Adipocyte (in vitro differentiated cells): ENCODE measurements at regions not wholly inside any gene's neighbourhood (a gene's known extent, or its start where the extent isn't known, plus 50 kb on each side); places are given as distances from the start of the nearest gene placed in this dataset.

ENCODE experiments used
- DNase-seq: peaks from one replicate; pipeline ENCODE4 v3.0.0-alpha.2; 2015; ENCODE audit warnings: low read depth
- H3K27me3 ChIP-seq: replicated peaks from 2 replicates; pipeline ENCODE4 v1.7.0; 2013; ENCODE audit warnings: mild to moderate bottlenecking, low read length, moderate library complexity; ENCODE audit not compliant: control insufficient read depth, insufficient read depth
- H3K36me3 ChIP-seq: 2 replicates; pipeline ENCODE4 v1.7.0; 2013; ENCODE audit warnings: low read length, mild to moderate bottlenecking, moderate library complexity; ENCODE audit not compliant: control insufficient read depth, insufficient read depth, severe bottlenecking
- H3K4me1 ChIP-seq: 2 replicates; pipeline ENCODE4 v1.7.0; 2013; ENCODE audit warnings: mild to moderate bottlenecking, low read length, moderate library complexity; ENCODE audit not compliant: control insufficient read depth, insufficient read depth
- H3K4me3 ChIP-seq: 2 replicates; pipeline ENCODE4 v1.7.0; 2013; ENCODE audit warnings: mild to moderate bottlenecking, low read length, moderate library complexity
- H3K9ac ChIP-seq: 2 replicates; pipeline ENCODE4 v1.7.0; 2013; ENCODE audit warnings: mild to moderate bottlenecking, low read length, moderate library complexity
- H3K9me3 ChIP-seq: 2 replicates; pipeline ENCODE4 v1.7.0; 2013; ENCODE audit warnings: mild to moderate bottlenecking, low read length, moderate library complexity; ENCODE audit not compliant: control insufficient read depth

GRCh38 chr5:3025392-3025791 lies 273.9 kb upstream of the IRX2 start:
- no peaks in the 10 kb centered on the region for H3K36me3 ChIP-seq
- H3K9me3 ChIP-seq: no peaks in the 10 kb centered on the region
- no peaks in the 10 kb centered on the region for H3K4me1 ChIP-seq
- DNase-seq: no peak
- H3K4me3 ChIP-seq: no peak overlapping the region
- no peak overlapping the region for H3K9ac ChIP-seq
- no peaks in the 10 kb centered on the region for H3K27me3 ChIP-seq

- no peak overlapping the region for H3K9ac ChIP-seq
- H3K36me3 ChIP-seq: no peaks in the 10 kb centered on the region
- H3K4me1 ChIP-seq: no peaks in the 10 kb centered on the region
- H3K27me3 ChIP-seq: no peaks in the 10 kb centered on the region
- H3K4me3 ChIP-seq: no peak overlapping the region
- DNase-seq: no peak
- H3K9me3 ChIP-seq: no peaks in the 10 kb centered on the region
Observed at GRCh38 chr5:3024976-3025375, 273.5 kb upstream of the IRX2 start.

GRCh38 chr5:3024554-3024953 lies 273.1 kb upstream of the IRX2 start:
- H3K9me3 ChIP-seq: no peaks in the 10 kb centered on the region
- H3K36me3 ChIP-seq: no peaks in the 10 kb centered on the region
- H3K4me1 ChIP-seq: no peaks in the 10 kb centered on the region
- no peaks in the 10 kb centered on the region for H3K27me3 ChIP-seq
- DNase-seq: no peak
- no peak overlapping the region for H3K9ac ChIP-seq
- H3K4me3 ChIP-seq: no peak overlapping the region

- H3K9ac ChIP-seq: no peak overlapping the region
- no peaks in the 10 kb centered on the region for H3K4me1 ChIP-seq
- no peak for DNase-seq
- no peaks in the 10 kb centered on the region for H3K9me3 ChIP-seq
- H3K4me3 ChIP-seq: no peak overlapping the region
- no peaks in the 10 kb centered on the region for H3K27me3 ChIP-seq
- no peaks in the 10 kb centered on the region for H3K36me3 ChIP-seq
Observed at GRCh38 chr5:3024126-3024525, 272.6 kb upstream of the IRX2 start.

- Histone ChIP-seq H3K4me1 (no peaks in the 10 kb centered on the region), H3K36me3 (no peaks in the 10 kb centered on the region)
- no peak for DNase-seq
Observed at GRCh38 chr5:3023656-3024055, 272.2 kb upstream of the IRX2 start.

GRCh38 chr5:3022665-3023064 lies 271.2 kb upstream of the IRX2 start:
- no peak overlapping the region for H3K9ac ChIP-seq
- DNase-seq: no peak
- H3K36me3 ChIP-seq: no peaks in the 10 kb centered on the region
- no peaks in the 10 kb centered on the region for H3K9me3 ChIP-seq
- H3K4me3 ChIP-seq: no peak overlapping the region
- H3K4me1 ChIP-seq: no peaks in the 10 kb centered on the region
- no peaks in the 10 kb centered on the region for H3K27me3 ChIP-seq

More at GRCh38 chr5:3023656-3024055, 272.2 kb upstream of the IRX2 start:
- Histone ChIP-seq H3K9me3 (no peaks in the 10 kb centered on the region), H3K27me3 (no peaks in the 10 kb centered on the region), H3K9ac (no peak overlapping the region), H3K4me3 (no peak overlapping the region)

GRCh38 chr5:3020426-3020825 lies 268.9 kb upstream of the IRX2 start:
- Histone ChIP-seq H3K4me3 (no peak overlapping the region), H3K27me3 (no peaks in the 10 kb centered on the region), H3K9me3 (no peaks in the 10 kb centered on the region), H3K36me3 (no peaks in the 10 kb centered on the region), H3K9ac (no peak overlapping the region), H3K4me1 (no peaks in the 10 kb centered on the region)
- DNase-seq: no peak

GRCh38 chr5:3019045-3019444 lies 267.6 kb upstream of the IRX2 start:
- no peak for DNase-seq
- H3K36me3 ChIP-seq: no peaks in the 10 kb centered on the region
- no peaks in the 10 kb centered on the region for H3K4me1 ChIP-seq
- no peaks in the 10 kb centered on the region for H3K9me3 ChIP-seq
- H3K4me3 ChIP-seq: no peak overlapping the region
- no peak overlapping the region for H3K9ac ChIP-seq
- H3K27me3 ChIP-seq: no peaks in the 10 kb centered on the region

GRCh38 chr5:3011764-3012017 lies 260.2 kb upstream of the IRX2 start:
- H3K4me1 ChIP-seq: no peaks in the 10 kb centered on the region
- no peak for DNase-seq
- no peak overlapping the region for H3K4me3 ChIP-seq
- no peaks in the 10 kb centered on the region for H3K27me3 ChIP-seq
- peaks cover 6% of the 10 kb centered on the region for H3K9me3 ChIP-seq
- H3K9ac ChIP-seq: no peak overlapping the region
- H3K36me3 ChIP-seq: no peaks in the 10 kb centered on the region

GRCh38 chr5:3010953-3011763 lies 259.7 kb upstream of the IRX2 start:
- peaks cover 10% of the 10 kb centered on the region for H3K9me3 ChIP-seq
- DNase-seq: no peak

GRCh38 chr5:3010301-3010952 lies 258.9 kb upstream of the IRX2 start:
- no peaks in the 10 kb centered on the region for H3K36me3 ChIP-seq
- no peak for DNase-seq
- H3K4me1 ChIP-seq: no peaks in the 10 kb centered on the region
- no peaks in the 10 kb centered on the region for H3K27me3 ChIP-seq
- no peak overlapping the region for H3K4me3 ChIP-seq
- peaks cover 11% of the 10 kb centered on the region for H3K9me3 ChIP-seq
- no peak overlapping the region for H3K9ac ChIP-seq

More at GRCh38 chr5:3010953-3011763, 259.7 kb upstream of the IRX2 start:
- Histone ChIP-seq H3K9ac (no peak overlapping the region), H3K4me3 (no peak overlapping the region), H3K36me3 (no peaks in the 10 kb centered on the region), H3K27me3 (no peaks in the 10 kb centered on the region), H3K4me1 (no peaks in the 10 kb centered on the region)

- Histone ChIP-seq H3K9me3 (peaks cover 11% of the 10 kb centered on the region), H3K4me3 (no peak overlapping the region), H3K9ac (no peak overlapping the region), H3K27me3 (no peaks in the 10 kb centered on the region), H3K4me1 (no peaks in the 10 kb centered on the region), H3K36me3 (no peaks in the 10 kb centered on the region)
- no peak for DNase-seq
Observed at GRCh38 chr5:3009605-3010004, 258.1 kb upstream of the IRX2 start.
